SJSA1 (cell line): ENCODE measurements at regions not wholly inside any gene's neighbourhood (a gene's known extent, or its start where the extent isn't known, plus 50 kb on each side); places are given as distances from the start of the nearest gene placed in this dataset.

Source experiments
- DNase-seq, 2 experiments: peaks; one replicate each; pipeline ENCODE4 v3.0.0-alpha.2; 2015 to 2020; ENCODE audit warnings: low spot score in 2 of 2, low read depth in 1 of 2
- H3K27ac ChIP-seq: fragments of 250-450 bp; sonication (Bioruptor Pico); 2 replicates; pipeline ENCODE4 v1.5.1; 2020; ENCODE audit warnings: mild to moderate bottlenecking, moderate library complexity
- H3K27me3 ChIP-seq: fragments of 250-450 bp; sonication (Bioruptor Pico); replicated peaks from 2 replicates; pipeline ENCODE4 v1.5.1; 2020; ENCODE audit warnings: mild to moderate bottlenecking, moderate library complexity
- H3K36me3 ChIP-seq: fragments of 250-450 bp; sonication (Bioruptor Pico); 2 replicates; pipeline ENCODE4 v1.5.1; 2020; ENCODE audit warnings: mild to moderate bottlenecking
- H3K4me1 ChIP-seq: fragments of 250-450 bp; sonication (Bioruptor Pico); replicated peaks from 2 replicates; pipeline ENCODE4 v1.6.1; 2021; ENCODE audit warnings: mild to moderate bottlenecking
- H3K4me3 ChIP-seq: fragments of 250-450 bp; sonication (Bioruptor Pico); 2 replicates; pipeline ENCODE4 v1.5.1; 2020; ENCODE audit warnings: mild to moderate bottlenecking
- H3K9me3 ChIP-seq: fragments of 250-450 bp; sonication (Bioruptor Pico); replicated peaks from 2 replicates; pipeline ENCODE4 v1.5.1; 2020; ENCODE audit warnings: mild to moderate bottlenecking

DNA sequence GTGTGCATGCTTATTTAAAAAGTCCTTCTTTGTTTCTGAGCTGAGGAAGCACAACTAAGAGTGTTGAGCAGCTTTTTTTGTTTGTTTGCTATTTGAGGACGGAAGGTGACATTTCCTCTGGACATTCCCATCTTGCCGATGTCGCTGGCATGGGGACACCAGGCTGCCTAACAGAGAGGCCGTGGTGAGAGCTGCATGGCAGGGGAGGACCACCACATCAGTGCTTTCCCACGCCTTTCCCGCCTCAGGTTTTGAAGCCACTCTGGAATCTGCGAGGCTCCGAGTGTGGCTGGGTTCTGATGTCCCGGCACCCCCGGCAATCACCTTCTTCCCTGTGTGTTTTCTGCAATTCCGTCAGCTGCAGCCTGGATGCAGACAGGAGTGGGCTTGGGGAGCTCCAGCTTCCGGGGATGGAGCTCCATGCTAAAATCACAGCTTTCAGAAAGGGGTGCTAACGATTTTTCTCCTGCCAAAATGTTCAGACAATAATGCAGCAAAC, 259.8 kb upstream of the IRX4 start:
- no peak for DNase-seq
- Histone ChIP-seq H3K27me3 (no peaks in the 10 kb centered on the region), H3K4me3 (no peak overlapping the region), H3K27ac (no peak overlapping the region), H3K36me3 (no peaks in the 10 kb centered on the region), H3K9me3 (peaks cover 18% of the 10 kb centered on the region), H3K4me1 (no peaks in the 10 kb centered on the region)

DNA sequence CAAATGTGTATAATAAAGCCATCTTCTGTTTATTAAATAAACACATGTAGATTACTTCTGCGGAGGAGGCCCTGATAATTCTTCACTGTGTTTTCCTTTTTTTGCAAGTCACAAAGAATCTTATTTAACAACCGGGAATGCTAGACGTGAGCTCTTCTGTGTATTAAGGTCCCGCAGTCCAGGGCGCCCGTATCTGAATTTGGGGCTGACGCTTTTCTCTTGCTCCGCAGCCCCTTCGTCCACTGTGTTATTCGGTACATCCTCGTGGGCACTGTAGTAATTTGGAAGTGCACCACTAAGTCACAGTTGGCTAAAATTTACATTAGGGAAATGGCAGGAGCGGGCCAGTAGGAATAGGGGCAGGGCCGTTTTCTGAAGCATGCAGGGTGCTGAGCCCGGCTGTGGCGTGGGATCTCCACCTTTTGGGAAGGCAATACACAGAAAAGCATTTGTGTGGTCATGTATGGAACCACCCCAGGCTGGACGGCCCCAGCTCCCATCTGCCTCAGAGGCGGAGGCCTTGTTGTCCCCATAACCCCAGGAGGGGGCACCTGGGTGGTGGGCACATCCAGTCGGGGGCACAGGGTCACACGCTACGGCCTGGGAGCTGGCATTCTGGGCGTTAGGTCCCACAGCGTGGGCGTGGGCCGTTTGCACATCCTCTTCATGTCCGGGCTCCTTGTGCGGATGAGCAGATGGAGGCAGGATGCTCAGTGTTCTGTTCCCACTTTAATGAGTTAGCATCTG, 258.7 kb upstream of the IRX4 start:
- H3K27me3 ChIP-seq = no peaks in the 10 kb centered on the region
- H3K4me3 ChIP-seq = no peak overlapping the region
- no peaks in the 10 kb centered on the region for H3K36me3 ChIP-seq
- H3K4me1 ChIP-seq = no peaks in the 10 kb centered on the region
- no peak for DNase-seq
- peaks cover 27% of the 10 kb centered on the region for H3K9me3 ChIP-seq
- no peak overlapping the region for H3K27ac ChIP-seq

DNA sequence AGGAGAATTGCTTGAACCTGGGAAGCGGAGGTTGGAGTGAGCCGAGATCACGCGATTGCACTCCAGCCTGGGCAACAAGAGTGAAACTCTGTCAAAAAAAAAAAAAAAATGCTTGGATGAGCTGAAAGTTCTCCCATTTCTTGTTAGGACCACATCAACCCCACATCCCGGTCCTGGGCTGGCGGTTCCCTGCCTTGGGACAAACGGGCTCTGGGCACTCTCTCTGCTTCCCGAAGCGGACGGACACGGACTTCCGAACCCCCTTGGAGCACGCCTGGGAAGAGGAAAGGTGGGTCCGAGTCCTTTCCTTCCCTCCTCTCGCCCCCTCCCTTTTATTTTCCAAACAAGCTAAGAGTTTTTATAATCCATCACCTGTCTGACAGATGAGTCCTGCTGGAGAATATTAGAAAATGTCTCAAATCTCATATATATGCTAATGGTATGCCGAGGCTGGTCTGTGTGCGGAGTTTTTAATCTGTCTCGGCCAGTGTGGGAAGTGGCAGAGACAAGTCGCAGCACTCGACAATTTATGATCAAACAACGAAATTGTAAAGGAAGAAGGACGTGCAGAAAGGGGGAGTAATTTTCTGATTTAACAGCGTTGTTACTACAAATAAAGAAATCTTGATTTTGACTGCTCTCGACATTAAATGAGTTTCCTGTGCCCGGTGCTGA, 257.9 kb upstream of the IRX4 start:
- no peaks in the 10 kb centered on the region for H3K4me1 ChIP-seq
- H3K9me3 ChIP-seq = peaks cover 30% of the 10 kb centered on the region
- H3K4me3 ChIP-seq = no peak overlapping the region
- no peaks in the 10 kb centered on the region for H3K36me3 ChIP-seq
- DNase-seq = no peak
- no peaks in the 10 kb centered on the region for H3K27me3 ChIP-seq
- no peak overlapping the region for H3K27ac ChIP-seq

DNA sequence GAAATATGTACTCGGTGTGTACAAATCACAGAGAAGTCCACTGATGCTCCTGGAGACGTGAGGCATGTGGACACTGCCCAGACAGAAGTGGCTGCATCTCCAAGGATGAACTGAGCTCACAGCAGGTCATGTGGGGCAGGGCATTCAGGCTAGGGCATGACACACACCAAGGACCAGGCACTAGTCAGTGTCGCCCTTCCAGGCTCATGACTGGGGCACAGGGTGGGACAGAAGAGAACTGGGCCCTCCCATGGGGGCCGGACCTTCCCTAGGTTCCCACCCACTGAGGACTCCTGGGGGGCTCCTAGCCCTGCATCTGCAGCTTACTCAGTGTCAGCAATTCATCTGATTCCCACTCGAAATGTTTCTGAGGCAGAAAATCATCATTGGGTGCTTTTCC, 256.8 kb upstream of the IRX4 start:
- H3K27ac ChIP-seq = no peak overlapping the region
- H3K27me3 ChIP-seq = no peaks in the 10 kb centered on the region
- H3K4me1 ChIP-seq = no peaks in the 10 kb centered on the region
- no peak for DNase-seq
- H3K4me3 ChIP-seq = no peak overlapping the region
- no peaks in the 10 kb centered on the region for H3K36me3 ChIP-seq
- peaks cover 28% of the 10 kb centered on the region for H3K9me3 ChIP-seq

DNA sequence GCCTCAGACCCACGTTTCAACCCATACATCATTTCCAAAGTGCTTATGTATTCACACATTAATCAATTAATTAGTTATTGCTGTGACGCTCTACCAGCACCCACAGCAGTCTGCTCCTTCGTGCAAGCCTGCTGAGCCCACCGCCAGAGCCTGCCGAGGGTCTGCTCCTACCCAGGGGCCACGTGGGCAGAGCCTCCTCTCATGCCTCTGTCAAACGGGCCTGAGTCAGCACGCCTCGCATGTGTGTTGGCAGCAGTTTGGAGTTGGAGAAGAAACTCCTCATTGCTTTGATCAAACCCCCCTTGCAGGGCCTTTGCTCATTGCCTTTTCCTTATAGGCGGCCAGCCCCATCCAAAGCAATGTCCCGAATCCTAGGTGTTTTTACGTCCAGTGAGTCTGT, 256.2 kb upstream of the IRX4 start:
- Histone ChIP-seq H3K27ac (no peak overlapping the region), H3K4me3 (no peak overlapping the region), H3K36me3 (no peaks in the 10 kb centered on the region), H3K4me1 (no peaks in the 10 kb centered on the region), H3K27me3 (no peaks in the 10 kb centered on the region), H3K9me3 (peaks cover 32% of the 10 kb centered on the region)
- DNase-seq = no peak

DNA sequence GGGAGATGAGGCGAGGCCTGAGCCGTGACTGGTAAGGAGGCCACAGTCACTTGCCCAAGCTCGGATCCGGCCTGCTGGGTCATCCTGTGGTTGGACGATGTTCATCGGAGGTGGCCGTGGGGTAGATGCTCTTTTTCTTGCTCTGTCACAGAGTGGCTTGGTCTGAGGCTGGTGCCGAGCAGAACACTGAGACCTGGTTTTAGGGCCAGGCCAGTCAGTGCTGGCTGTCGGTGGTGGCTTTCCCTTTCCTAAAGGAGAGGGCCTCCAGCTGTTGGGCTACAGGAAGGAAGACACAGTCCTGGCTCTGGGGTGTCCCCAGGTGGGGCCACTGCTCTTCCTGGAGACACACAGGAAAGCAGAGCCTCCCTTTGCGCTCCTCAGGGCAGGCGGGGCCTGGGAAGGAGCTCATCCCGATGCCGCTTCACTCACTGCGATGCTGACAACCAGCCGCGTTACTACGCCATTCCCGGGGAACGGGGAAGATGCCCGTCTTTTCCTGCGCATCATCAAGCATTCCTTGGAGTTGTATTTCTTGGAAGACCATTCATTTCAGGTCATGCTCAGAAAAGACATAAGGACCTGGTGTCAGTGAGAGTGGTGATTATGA, 254.8 kb upstream of the IRX4 start:
- Histone ChIP-seq H3K27me3 (no peaks in the 10 kb centered on the region), H3K27ac (no peak overlapping the region), H3K4me1 (no peaks in the 10 kb centered on the region), H3K36me3 (no peaks in the 10 kb centered on the region), H3K4me3 (no peak overlapping the region), H3K9me3 (peaks cover 36% of the 10 kb centered on the region)
- no peak for DNase-seq

DNA sequence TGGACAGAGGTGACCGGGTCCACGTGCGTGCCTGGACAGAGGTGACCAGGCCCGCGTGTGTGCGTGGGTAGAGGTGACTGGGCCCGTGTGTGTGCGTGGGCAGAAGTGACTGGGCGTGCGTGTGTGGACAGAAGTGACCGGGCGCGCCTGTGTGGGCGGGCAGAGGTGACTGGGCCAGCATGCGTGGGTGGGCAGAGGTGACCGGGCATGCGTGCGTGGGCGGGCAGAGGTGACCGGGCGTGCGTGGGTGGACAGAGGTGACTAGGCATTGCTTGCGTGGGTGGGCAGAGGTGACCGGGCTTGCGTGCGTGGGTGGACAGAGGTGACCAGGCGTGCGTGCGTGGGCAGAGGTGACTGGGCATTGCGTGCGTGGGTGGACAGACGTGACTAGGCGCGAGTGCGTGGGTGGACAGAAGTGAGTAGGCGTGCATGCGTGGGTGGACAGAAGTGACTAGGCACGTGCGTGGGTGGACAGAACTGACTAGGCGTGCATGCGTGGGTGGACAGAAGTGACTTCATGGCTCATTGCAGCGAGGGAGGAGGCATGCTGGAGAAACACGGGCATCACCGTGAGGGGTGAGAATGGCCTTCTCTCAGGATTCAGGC, 254.1 kb upstream of the IRX4 start:
- H3K36me3 ChIP-seq = no peaks in the 10 kb centered on the region
- H3K4me3 ChIP-seq = no peak overlapping the region
- H3K4me1 ChIP-seq = no peaks in the 10 kb centered on the region
- H3K27ac ChIP-seq = no peak overlapping the region
- no peaks in the 10 kb centered on the region for H3K27me3 ChIP-seq
- no peak for DNase-seq
- H3K9me3 ChIP-seq = peaks cover 35% of the 10 kb centered on the region

DNA sequence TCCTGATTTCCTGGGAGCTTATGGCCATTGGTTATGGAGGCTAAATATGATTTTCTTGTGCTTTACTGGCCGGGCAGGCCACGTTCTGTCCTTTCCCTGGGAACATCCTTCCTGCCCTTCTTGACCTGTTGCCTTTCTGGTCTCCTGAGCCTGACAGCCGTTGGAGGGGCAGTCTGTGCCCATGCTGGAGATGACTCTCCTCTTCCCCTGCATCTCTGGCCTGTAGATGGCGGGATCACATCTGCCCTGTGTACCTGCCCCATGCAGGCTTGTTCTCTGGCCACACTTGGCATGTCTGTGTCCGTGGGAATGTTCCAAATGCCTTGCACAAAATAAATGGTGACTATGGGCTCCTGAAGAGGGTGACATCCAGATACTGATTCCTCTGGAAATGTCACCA, 253.1 kb upstream of the IRX4 start:
- Histone ChIP-seq H3K27me3 (no peaks in the 10 kb centered on the region), H3K4me3 (no peak overlapping the region), H3K9me3 (peaks cover 33% of the 10 kb centered on the region), H3K27ac (no peak overlapping the region), H3K4me1 (no peaks in the 10 kb centered on the region), H3K36me3 (no peaks in the 10 kb centered on the region)
- DNase-seq = no peak

DNA sequence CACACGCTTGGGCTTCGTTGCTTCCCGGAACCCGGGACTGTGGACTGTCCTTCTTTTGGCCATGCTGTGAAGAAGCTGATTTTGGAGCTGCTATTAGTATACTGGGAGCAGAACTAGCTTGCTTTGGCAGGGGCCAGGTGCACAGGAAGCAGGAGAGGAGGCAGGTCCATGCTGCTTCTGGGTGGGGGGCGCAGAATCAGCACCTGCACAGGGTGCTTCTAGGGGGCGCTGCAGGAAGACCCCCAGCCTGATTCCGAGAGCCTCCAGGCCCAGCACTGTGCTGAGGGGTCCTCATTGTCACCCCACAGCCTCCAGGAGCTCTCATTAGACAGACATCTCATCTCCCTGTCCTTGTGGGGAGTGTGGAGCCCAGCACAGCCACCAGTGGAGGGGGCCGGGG, 252.6 kb upstream of the IRX4 start:
- Histone ChIP-seq H3K36me3 (no peaks in the 10 kb centered on the region), H3K4me3 (no peak overlapping the region), H3K27ac (no peak overlapping the region), H3K9me3 (peaks cover 36% of the 10 kb centered on the region), H3K4me1 (no peaks in the 10 kb centered on the region), H3K27me3 (no peaks in the 10 kb centered on the region)
- DNase-seq = no peak

DNA sequence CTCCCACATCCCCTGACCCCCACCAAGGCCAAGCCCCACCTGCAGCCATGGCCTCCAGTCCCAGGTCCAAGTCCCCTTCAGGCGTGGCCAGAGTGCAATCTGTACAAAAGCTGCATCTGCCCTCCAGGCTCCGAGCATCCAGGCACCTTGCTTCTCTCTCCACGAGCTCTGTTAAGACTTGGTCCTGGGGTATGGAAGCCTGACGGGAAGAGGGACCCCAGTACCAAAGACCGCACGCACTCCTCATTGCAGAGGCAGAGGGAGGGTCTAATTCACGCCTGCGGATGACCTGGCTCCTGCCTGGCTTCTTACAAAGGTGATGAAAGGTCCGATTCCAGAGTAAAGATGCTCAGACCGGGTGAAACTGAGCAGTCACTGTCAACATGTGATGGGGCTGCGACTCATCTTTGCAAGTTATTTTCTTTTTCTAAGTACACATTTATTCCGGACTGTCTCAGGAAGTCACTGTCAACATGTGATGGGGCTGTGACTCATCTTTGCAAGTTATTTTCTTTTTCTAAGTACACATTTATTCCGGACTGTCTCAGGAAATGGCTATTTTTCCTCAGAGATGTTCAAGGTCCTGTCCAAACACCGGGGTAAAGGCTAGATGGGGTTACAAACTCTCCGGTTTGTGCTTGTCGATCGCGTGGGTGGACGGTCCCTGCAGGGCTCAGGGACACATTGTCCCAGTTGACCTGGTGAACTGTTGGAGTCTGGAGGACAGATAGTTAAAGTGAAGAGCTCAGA, 252.0 kb upstream of the IRX4 start:
- no peaks in the 10 kb centered on the region for H3K27me3 ChIP-seq
- no peak for DNase-seq
- no peak overlapping the region for H3K27ac ChIP-seq
- peaks cover 36% of the 10 kb centered on the region for H3K9me3 ChIP-seq
- H3K4me3 ChIP-seq = no peak overlapping the region
- no peaks in the 10 kb centered on the region for H3K4me1 ChIP-seq
- H3K36me3 ChIP-seq = no peaks in the 10 kb centered on the region

DNA sequence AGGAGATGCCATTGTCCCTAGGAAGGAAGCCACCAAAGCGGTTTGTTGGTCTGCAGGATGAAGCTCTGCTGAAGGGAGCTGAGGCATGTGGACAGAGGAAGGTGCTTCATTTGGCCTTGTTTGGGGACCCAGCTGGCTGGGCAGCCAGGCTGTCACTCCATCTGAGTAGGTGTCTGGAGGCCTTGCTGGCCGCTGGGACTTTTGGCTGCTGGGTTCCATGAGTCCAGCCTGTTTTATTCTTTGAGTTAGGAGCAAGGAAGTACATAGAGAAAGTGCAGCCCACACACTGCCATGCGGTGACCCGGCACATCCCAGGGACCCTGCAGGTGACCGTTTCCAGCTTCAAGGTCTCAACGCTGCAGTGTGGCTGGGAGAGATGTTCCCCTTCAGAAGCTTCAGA, 251.2 kb upstream of the IRX4 start:
- H3K4me3 ChIP-seq = no peak overlapping the region
- H3K36me3 ChIP-seq = no peaks in the 10 kb centered on the region
- DNase-seq = no peak
- H3K4me1 ChIP-seq = no peaks in the 10 kb centered on the region
- H3K27me3 ChIP-seq = no peaks in the 10 kb centered on the region
- H3K27ac ChIP-seq = no peak overlapping the region
- peaks cover 36% of the 10 kb centered on the region for H3K9me3 ChIP-seq

DNA sequence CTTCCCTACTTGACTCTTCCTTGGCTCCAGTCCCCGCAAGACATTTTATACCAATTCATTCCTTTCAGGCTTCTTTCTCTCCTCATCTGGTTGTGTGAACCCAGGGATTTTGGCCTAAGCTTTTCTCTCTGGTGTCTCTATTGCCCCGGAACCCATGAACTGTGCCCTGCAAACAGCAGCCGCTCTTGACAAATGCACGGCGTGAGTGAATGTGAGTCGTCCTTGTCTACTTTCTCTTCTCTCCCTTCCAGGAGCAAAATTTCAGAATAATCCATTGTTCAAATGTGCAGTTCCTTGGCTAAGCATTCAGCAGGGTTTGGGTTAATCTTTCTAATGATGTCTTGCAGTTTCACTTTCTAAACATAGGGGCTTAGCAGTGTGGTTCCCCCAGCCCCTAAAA, 250.4 kb upstream of the IRX4 start:
- Histone ChIP-seq H3K4me3 (no peak overlapping the region), H3K4me1 (no peaks in the 10 kb centered on the region), H3K27ac (no peak overlapping the region), H3K36me3 (no peaks in the 10 kb centered on the region), H3K9me3 (peaks cover 36% of the 10 kb centered on the region), H3K27me3 (no peaks in the 10 kb centered on the region)
- no peak for DNase-seq

DNA sequence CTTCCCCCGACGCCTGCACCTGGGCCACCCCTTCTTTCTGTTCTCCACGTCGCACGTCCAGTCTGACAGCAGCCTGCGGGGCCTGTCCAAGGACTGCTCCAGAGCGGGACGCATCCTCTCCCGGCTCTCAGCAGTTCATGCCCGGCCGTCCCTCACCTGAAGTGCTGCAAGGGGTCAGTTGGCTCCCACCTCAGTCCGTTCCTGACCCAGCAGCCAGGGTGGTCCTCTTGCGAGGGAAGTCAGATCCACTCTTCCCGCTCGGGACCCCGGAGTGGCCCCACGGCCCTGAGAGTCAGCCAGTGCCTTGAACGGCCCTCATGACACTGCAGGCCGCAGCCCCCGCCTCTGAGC, 249.7 kb upstream of the IRX4 start:
- H3K9me3 ChIP-seq = peaks cover 32% of the 10 kb centered on the region
- no peaks in the 10 kb centered on the region for H3K27me3 ChIP-seq
- peak in 1 of 2 experiments; percentile 42 for DNase-seq
- H3K4me3 ChIP-seq = no peak overlapping the region
- H3K36me3 ChIP-seq = no peaks in the 10 kb centered on the region
- H3K4me1 ChIP-seq = no peaks in the 10 kb centered on the region
- no peak overlapping the region for H3K27ac ChIP-seq
